ENCODE measurements at regions not wholly inside any gene's neighbourhood (a gene's known extent, or its start where the extent isn't known, plus 50 kb on each side); places are given as distances from the start of the nearest gene placed in this dataset.

- Histone ChIP-seq H3K27me3 (ENCODE audit: insufficient read depth, poor library complexity, severe bottlenecking) (no peaks in the 10 kb centered on the region), H3K27ac (ENCODE audit: poor library complexity, severe bottlenecking) (no peak overlapping the region), H3K4me3 (ENCODE audit: severe bottlenecking) (no peak overlapping the region), H3K36me3 (ENCODE audit: low read depth) (no peaks in the 10 kb centered on the region), H3K4me1 (ENCODE audit: insufficient read depth, poor library complexity, severe bottlenecking) (no peaks in the 10 kb centered on the region), H3K9me3 (ENCODE audit: severe bottlenecking) (no peaks in the 10 kb centered on the region)
- DNase-seq (ENCODE audit: low spot score) (no peak), ATAC-seq (ENCODE audit: low read depth) (peak; percentile 58; the same call in 1 of the 3 replicates)
- no peak for TF ChIP-seq CTCF (IDR thresholded peaks at IDR 0.05; ENCODE audit: poor library complexity, severe bottlenecking)
Measured at GRCh38 chr2:209314653-209315052, 109.2 kb upstream of the MAP2 start.

DNA sequence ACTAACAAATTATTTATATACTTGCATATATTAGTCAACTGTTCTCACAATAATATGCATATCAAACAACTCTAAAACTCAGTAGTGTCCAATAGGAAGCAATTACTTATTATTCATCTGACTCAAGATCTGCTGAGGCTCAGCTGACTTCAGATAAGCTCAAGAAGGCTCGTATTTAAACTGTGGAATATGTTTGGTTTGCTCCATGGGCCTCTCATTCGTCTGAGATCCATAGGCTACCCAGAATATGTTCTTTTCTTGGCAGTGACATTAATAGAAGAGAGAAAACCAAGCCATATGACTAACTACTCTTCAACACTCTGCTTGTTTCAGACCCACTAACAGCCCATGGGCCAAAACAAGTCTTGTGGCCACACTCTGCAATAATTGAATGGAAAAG, 107.7 kb upstream of the MAP2 start:
- ATAC-seq (ENCODE audit: low read depth) (no peak), DNase-seq (ENCODE audit: low spot score) (no peak)
- H3K36me3 ChIP-seq (ENCODE audit: low read depth), result no peaks in the 10 kb centered on the region
- no peak overlapping the region for H3K4me3 ChIP-seq (ENCODE audit: severe bottlenecking)
- TF ChIP-seq CTCF (IDR thresholded peaks at IDR 0.05; ENCODE audit: poor library complexity, severe bottlenecking), result no peak
- H3K27ac ChIP-seq (ENCODE audit: poor library complexity, severe bottlenecking), result no peak overlapping the region
- H3K27me3 ChIP-seq (ENCODE audit: insufficient read depth, poor library complexity, severe bottlenecking), result no peaks in the 10 kb centered on the region
- H3K4me1 ChIP-seq (ENCODE audit: insufficient read depth, poor library complexity, severe bottlenecking), result peaks cover 3% of the 10 kb centered on the region
- H3K9me3 ChIP-seq (ENCODE audit: severe bottlenecking), result no peaks in the 10 kb centered on the region

GRCh38 chr2:209321076-209321475, 102.8 kb upstream of the MAP2 start:
- Histone ChIP-seq H3K4me1 (ENCODE audit: insufficient read depth, poor library complexity, severe bottlenecking) (peaks cover 3% of the 10 kb centered on the region), H3K4me3 (ENCODE audit: severe bottlenecking) (no peak overlapping the region), H3K27ac (ENCODE audit: poor library complexity, severe bottlenecking) (no peak overlapping the region), H3K27me3 (ENCODE audit: insufficient read depth, poor library complexity, severe bottlenecking) (no peaks in the 10 kb centered on the region), H3K36me3 (ENCODE audit: low read depth) (no peaks in the 10 kb centered on the region), H3K9me3 (ENCODE audit: severe bottlenecking) (no peaks in the 10 kb centered on the region)
- ATAC-seq (ENCODE audit: low read depth), result peak; percentile 74
- no peak for DNase-seq (ENCODE audit: low spot score)
- TF ChIP-seq CTCF (IDR thresholded peaks at IDR 0.05; ENCODE audit: poor library complexity, severe bottlenecking), result no peak

- DNase-seq (ENCODE audit: low spot score) (no peak), ATAC-seq (ENCODE audit: low read depth) (no peak)
- Histone ChIP-seq H3K36me3 (ENCODE audit: low read depth) (no peaks in the 10 kb centered on the region), H3K27ac (ENCODE audit: poor library complexity, severe bottlenecking) (no peak overlapping the region), H3K4me1 (ENCODE audit: insufficient read depth, poor library complexity, severe bottlenecking) (peaks cover 3% of the 10 kb centered on the region), H3K9me3 (ENCODE audit: severe bottlenecking) (no peaks in the 10 kb centered on the region), H3K27me3 (ENCODE audit: insufficient read depth, poor library complexity, severe bottlenecking) (no peaks in the 10 kb centered on the region), H3K4me3 (ENCODE audit: severe bottlenecking) (no peak overlapping the region)
- no peak for TF ChIP-seq CTCF (IDR thresholded peaks at IDR 0.05; ENCODE audit: poor library complexity, severe bottlenecking)
Measured at GRCh38 chr2:209321581-209321980, 102.3 kb upstream of the MAP2 start.

DNA sequence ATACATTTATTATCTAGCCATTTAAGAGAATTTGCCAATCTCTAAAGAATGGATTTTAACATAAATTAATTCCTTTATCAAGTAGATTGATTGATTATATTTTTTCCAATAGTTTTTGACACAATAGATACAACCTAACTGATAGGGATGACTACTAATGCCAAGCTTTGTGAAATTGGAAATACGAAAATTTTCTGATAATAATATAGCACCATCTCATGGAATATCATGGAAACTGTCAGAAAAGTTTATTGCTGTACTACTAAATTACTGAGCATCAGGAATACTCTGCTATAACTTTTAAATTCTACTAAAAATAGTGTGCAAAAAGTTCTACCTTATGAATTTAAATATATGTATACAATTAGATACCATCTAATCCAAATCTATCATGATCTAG, 101.8 kb upstream of the MAP2 start:
- H3K9me3 ChIP-seq (ENCODE audit: severe bottlenecking), result no peaks in the 10 kb centered on the region
- ATAC-seq (ENCODE audit: low read depth), result no peak
- no peak overlapping the region for H3K4me3 ChIP-seq (ENCODE audit: severe bottlenecking)
- no peak overlapping the region for H3K27ac ChIP-seq (ENCODE audit: poor library complexity, severe bottlenecking)
- H3K36me3 ChIP-seq (ENCODE audit: low read depth), result no peaks in the 10 kb centered on the region
- H3K4me1 ChIP-seq (ENCODE audit: insufficient read depth, poor library complexity, severe bottlenecking), result peaks cover 3% of the 10 kb centered on the region
- H3K27me3 ChIP-seq (ENCODE audit: insufficient read depth, poor library complexity, severe bottlenecking), result no peaks in the 10 kb centered on the region
- DNase-seq (ENCODE audit: low spot score), result no peak
- peak; percentile 34 for TF ChIP-seq CTCF (IDR thresholded peaks at IDR 0.05; ENCODE audit: poor library complexity, severe bottlenecking)

All from RWPE2 (cell line).